ENCODE measurements at regions not wholly inside any gene's neighbourhood (a gene's known extent, or its start where the extent isn't known, plus 50 kb on each side); places are given as distances from the start of the nearest gene placed in this dataset.

- TF ChIP-seq CEBPB (IDR thresholded peaks at IDR 0.05) (no peak), FOXM1 (IDR thresholded peaks at IDR 0.05; ENCODE audit: borderline replicate concordance, low read depth) (no peak), TAF1 (IDR thresholded peaks at IDR 0.05; ENCODE audit: low read depth) (no peak), USF1 (IDR thresholded peaks at IDR 0.05) (no peak), YY1 (IDR thresholded peaks at IDR 0.05; ENCODE audit: low read depth) (no peak), NFIC (IDR thresholded peaks at IDR 0.05) (no peak), TCF12 (IDR thresholded peaks at IDR 0.05; ENCODE audit: low read depth) (no peak), EP300 (IDR thresholded peaks at IDR 0.05; ENCODE audit: borderline replicate concordance) (no peak), EGR1 (IDR thresholded peaks at IDR 0.05) (no peak)
Observed at GRCh38 chr11:104583857-104584256, 314.4 kb downstream of the CASP12 start.

GRCh38 chr11:104582431-104582830, 315.8 kb downstream of the CASP12 start:
- TF ChIP-seq REST (IDR thresholded peaks at IDR 0.05; ENCODE audit: low read depth) (no peak), TAF1 (IDR thresholded peaks at IDR 0.05; ENCODE audit: low read depth) (no peak), MAX (IDR thresholded peaks at IDR 0.05) (no peak), EP300 (IDR thresholded peaks at IDR 0.05; ENCODE audit: borderline replicate concordance) (no peak), NFIC (IDR thresholded peaks at IDR 0.05) (no peak), CEBPB (IDR thresholded peaks at IDR 0.05) (no peak), USF1 (IDR thresholded peaks at IDR 0.05) (no peak), YY1 (IDR thresholded peaks at IDR 0.05; ENCODE audit: low read depth) (no peak), RAD21 (IDR thresholded peaks at IDR 0.05; ENCODE audit: low read depth) (no peak), ZBTB7A (IDR thresholded peaks at IDR 0.05; ENCODE audit: low read depth) (no peak), CREB1 (IDR thresholded peaks at IDR 0.05; ENCODE audit: low read depth) (no peak), EGR1 (IDR thresholded peaks at IDR 0.05) (no peak), FOXM1 (IDR thresholded peaks at IDR 0.05; ENCODE audit: borderline replicate concordance, low read depth) (no peak), TCF12 (IDR thresholded peaks at IDR 0.05; ENCODE audit: low read depth) (no peak), TEAD4 (IDR thresholded peaks at IDR 0.05) (no peak)

- no peak for TF ChIP-seq YY1 (IDR thresholded peaks at IDR 0.05; ENCODE audit: low read depth)
- TF ChIP-seq EP300 (IDR thresholded peaks at IDR 0.05; ENCODE audit: borderline replicate concordance) = 0 out of 2 replicates have a peak, but pooled peaks have one; percentile 27
Observed at GRCh38 chr11:104581246-104581980, 316.8 kb downstream of the CASP12 start.

GRCh38 chr11:104573441-104573990, 324.7 kb downstream of the CASP12 start:
- no peak for TF ChIP-seq RAD21 (IDR thresholded peaks at IDR 0.05; ENCODE audit: low read depth)
- no peak for TF ChIP-seq TAF1 (IDR thresholded peaks at IDR 0.05; ENCODE audit: low read depth)
- no peak for TF ChIP-seq MAX (IDR thresholded peaks at IDR 0.05)
- TF ChIP-seq CREB1 (IDR thresholded peaks at IDR 0.05; ENCODE audit: low read depth) = no peak
- no peak for TF ChIP-seq FOXM1 (IDR thresholded peaks at IDR 0.05; ENCODE audit: borderline replicate concordance, low read depth)
- no peak for TF ChIP-seq NFIC (IDR thresholded peaks at IDR 0.05)
- no peak for TF ChIP-seq USF1 (IDR thresholded peaks at IDR 0.05)
- TF ChIP-seq ZBTB7A (IDR thresholded peaks at IDR 0.05; ENCODE audit: low read depth) = no peak
- TF ChIP-seq CEBPB (IDR thresholded peaks at IDR 0.05) = no peak
- TF ChIP-seq EGR1 (IDR thresholded peaks at IDR 0.05) = no peak
- TF ChIP-seq REST (IDR thresholded peaks at IDR 0.05; ENCODE audit: low read depth) = no peak
- TF ChIP-seq TEAD4 (IDR thresholded peaks at IDR 0.05) = no peak
- no peak for TF ChIP-seq EP300 (IDR thresholded peaks at IDR 0.05; ENCODE audit: borderline replicate concordance)
- no peak for TF ChIP-seq YY1 (IDR thresholded peaks at IDR 0.05; ENCODE audit: low read depth)

- no peak for TF ChIP-seq ZBTB7A (IDR thresholded peaks at IDR 0.05; ENCODE audit: low read depth)
- no peak for TF ChIP-seq USF1 (IDR thresholded peaks at IDR 0.05)
- TF ChIP-seq FOXM1 (IDR thresholded peaks at IDR 0.05; ENCODE audit: borderline replicate concordance, low read depth) = no peak
- no peak for TF ChIP-seq CREB1 (IDR thresholded peaks at IDR 0.05; ENCODE audit: low read depth)
- TF ChIP-seq TAF1 (IDR thresholded peaks at IDR 0.05; ENCODE audit: low read depth) = no peak
- TF ChIP-seq TEAD4 (IDR thresholded peaks at IDR 0.05) = no peak
- no peak for TF ChIP-seq MAX (IDR thresholded peaks at IDR 0.05)
- TF ChIP-seq REST (IDR thresholded peaks at IDR 0.05; ENCODE audit: low read depth) = no peak
- TF ChIP-seq EP300 (IDR thresholded peaks at IDR 0.05; ENCODE audit: borderline replicate concordance) = no peak
- no peak for TF ChIP-seq CEBPB (IDR thresholded peaks at IDR 0.05)
- TF ChIP-seq TCF12 (IDR thresholded peaks at IDR 0.05; ENCODE audit: low read depth) = no peak
- TF ChIP-seq RAD21 (IDR thresholded peaks at IDR 0.05; ENCODE audit: low read depth) = no peak
- TF ChIP-seq EGR1 (IDR thresholded peaks at IDR 0.05) = no peak
- no peak for TF ChIP-seq YY1 (IDR thresholded peaks at IDR 0.05; ENCODE audit: low read depth)
- TF ChIP-seq NFIC (IDR thresholded peaks at IDR 0.05) = no peak
Observed at GRCh38 chr11:104572279-104572678, 326.0 kb downstream of the CASP12 start.
